K562 (cell line): ENCODE measurements at regions not wholly inside any gene's neighbourhood (a gene's known extent, or its start where the extent isn't known, plus 50 kb on each side); places are given as distances from the start of the nearest gene placed in this dataset.
A peak's percentile ranks its signal among the peaks of the same experiment; 100 is the strongest.

Experiments used
- ATF7 ChIP-seq: fragments of 450-650 bp; IDR thresholded peaks from 2 replicates; pipeline ENCODE4 v1.7.1; 2014; ENCODE audit warnings: mild to moderate bottlenecking, moderate library complexity
- CEBPB ChIP-seq: fragments of 450-650 bp; IDR thresholded peaks from 2 replicates; pipeline ENCODE4 v1.6.1; 2016; ENCODE audit warnings: missing genetic modification characterization, missing compliant biosample characterization
- CEBPG ChIP-seq, 3 experiments: fragments of 200-800 bp in 1 of 3; sonication (Bioruptor generic) in 1 of 3; sonication (generic) in 1 of 3; formaldehyde crosslinking in 1 of 3; IDR thresholded peaks in 2 of 3; conservative IDR thresholded peaks in 1 of 3; 2 replicates each; pipeline versions ENCODE4 v1.6.1 to v1.8.0; 2016 to 2022; ENCODE audit warnings: missing compliant biosample characterization in 2 of 3, missing genetic modification characterization in 2 of 3, mild to moderate bottlenecking in 1 of 3, missing genetic modification reagents in 1 of 3
- DMBX1 ChIP-seq: fragments of 250-450 bp; sonication (Bioruptor Pico); IDR thresholded peaks from 2 replicates; pipeline ENCODE4 v1.8.0; 2022; ENCODE audit warnings: inconsistent platforms, mild to moderate bottlenecking, moderate library complexity, borderline replicate concordance
- HNRNPL ChIP-seq: fragments of 200-400 bp; formaldehyde crosslinking; IDR thresholded peaks from 2 replicates; pipeline ENCODE4 v1.6.1; 2017; ENCODE audit warnings: low read depth, mild to moderate bottlenecking, low read length
- KAT8 ChIP-seq: fragments of 450-650 bp; IDR thresholded peaks from 2 replicates; pipeline ENCODE4 v1.6.1; 2016; ENCODE audit warnings: low read depth, mild to moderate bottlenecking
- KDM2B ChIP-seq: fragments of 250-450 bp; sonication (Bioruptor Pico); IDR thresholded peaks from 2 replicates; pipeline ENCODE4 v1.8.0; 2021; ENCODE audit warnings: mild to moderate bottlenecking, moderate library complexity
- KHSRP ChIP-seq: fragments of 450-650 bp; IDR thresholded peaks from 2 replicates; pipeline ENCODE4 v1.6.1; 2017
- KLF1 ChIP-seq: fragments of 450-650 bp; IDR thresholded peaks from 2 replicates; pipeline ENCODE4 v1.6.1; 2016; ENCODE audit warnings: missing genetic modification characterization, missing compliant biosample characterization
- MAFK ChIP-seq: IDR thresholded peaks from 2 replicates; pipeline ENCODE4 v1.6.1; 2011; ENCODE audit warnings: low read length, improper control_type of control experiment
- MYC ChIP-seq, 2 experiments: fragments of 250-450 bp in 1 of 2; sonication (Bioruptor Pico) in 1 of 2; IDR thresholded peaks; 2 replicates each; pipeline versions ENCODE4 v1.5.1 to v1.6.1; 2012 to 2021; ENCODE audit warnings: low read depth in 2 of 2, borderline replicate concordance in 1 of 2, improper control_type of control experiment in 1 of 2, low read length in 1 of 2, mild to moderate bottlenecking in 1 of 2, moderate library complexity in 1 of 2
- NEUROD1 ChIP-seq: fragments of 150-350 bp; IDR thresholded peaks from 2 replicates; pipeline ENCODE4 v1.6.1; 2014; ENCODE audit warnings: borderline replicate concordance, low read length, low read depth; ENCODE audit not compliant: partially characterized antibody
- NR2F6 ChIP-seq: fragments of 450-650 bp; formaldehyde crosslinking; IDR thresholded peaks from 2 replicates; pipeline ENCODE4 v1.4.0; 2020; ENCODE audit warnings: mild to moderate bottlenecking
- POLR2AphosphoS5 ChIP-seq: IDR thresholded peaks from 2 replicates; pipeline ENCODE4 v1.6.1; 2011; ENCODE audit warnings: mild to moderate bottlenecking, low read depth, low read length, moderate library complexity; ENCODE audit not compliant: control insufficient read depth, insufficient read depth
- POU5F1 ChIP-seq: fragments of 150-350 bp; IDR thresholded peaks from 2 replicates; pipeline ENCODE4 v1.6.1; 2014; ENCODE audit warnings: borderline replicate concordance, low read length, low read depth, mild to moderate bottlenecking; ENCODE audit not compliant: partially characterized antibody
- RB1 ChIP-seq: fragments of 450-650 bp; IDR thresholded peaks from 2 replicates; pipeline ENCODE4 v1.6.1; 2017; ENCODE audit warnings: low read depth, mild to moderate bottlenecking
- SRSF9 ChIP-seq: fragments of 200-400 bp; formaldehyde crosslinking; IDR thresholded peaks from 2 replicates; pipeline ENCODE4 v1.6.1; 2017; ENCODE audit warnings: low read depth, low read length, borderline replicate concordance
- ZNF408 ChIP-seq: fragments of 250-450 bp; sonication (Bioruptor Pico); IDR thresholded peaks from 2 replicates; pipeline ENCODE4 v1.4.0; 2020; ENCODE audit warnings: low read depth, mild to moderate bottlenecking, moderate library complexity
- ZNF644 ChIP-seq: fragments of 200-800 bp; sonication (Bioruptor generic); IDR thresholded peaks from 2 replicates; pipeline ENCODE4 v1.6.1; 2016; ENCODE audit warnings: low read depth, missing genetic modification characterization, missing compliant biosample characterization
- TF ChIP-seq, protein P1 (sequence below), 2 experiments: fragments of 450-650 bp in 1 of 2; sonication (generic) in 1 of 2; formaldehyde crosslinking in 1 of 2; IDR thresholded peaks in 1 of 2; conservative IDR thresholded peaks in 1 of 2; 2 replicates each; pipeline versions ENCODE4 v1.6.1 to v1.8.1; 2016 to 2023; ENCODE audit warnings: mild to moderate bottlenecking in 2 of 2, moderate library complexity in 2 of 2, inconsistent platforms in 1 of 2, missing genetic modification reagents in 1 of 2
- TF ChIP-seq, protein P2 (sequence below): sonication (generic); formaldehyde crosslinking; IDR thresholded peaks from 2 replicates; pipeline ENCODE4 v1.8.1; 2023; ENCODE audit warnings: mild to moderate bottlenecking, missing genetic modification reagents

DNA sequence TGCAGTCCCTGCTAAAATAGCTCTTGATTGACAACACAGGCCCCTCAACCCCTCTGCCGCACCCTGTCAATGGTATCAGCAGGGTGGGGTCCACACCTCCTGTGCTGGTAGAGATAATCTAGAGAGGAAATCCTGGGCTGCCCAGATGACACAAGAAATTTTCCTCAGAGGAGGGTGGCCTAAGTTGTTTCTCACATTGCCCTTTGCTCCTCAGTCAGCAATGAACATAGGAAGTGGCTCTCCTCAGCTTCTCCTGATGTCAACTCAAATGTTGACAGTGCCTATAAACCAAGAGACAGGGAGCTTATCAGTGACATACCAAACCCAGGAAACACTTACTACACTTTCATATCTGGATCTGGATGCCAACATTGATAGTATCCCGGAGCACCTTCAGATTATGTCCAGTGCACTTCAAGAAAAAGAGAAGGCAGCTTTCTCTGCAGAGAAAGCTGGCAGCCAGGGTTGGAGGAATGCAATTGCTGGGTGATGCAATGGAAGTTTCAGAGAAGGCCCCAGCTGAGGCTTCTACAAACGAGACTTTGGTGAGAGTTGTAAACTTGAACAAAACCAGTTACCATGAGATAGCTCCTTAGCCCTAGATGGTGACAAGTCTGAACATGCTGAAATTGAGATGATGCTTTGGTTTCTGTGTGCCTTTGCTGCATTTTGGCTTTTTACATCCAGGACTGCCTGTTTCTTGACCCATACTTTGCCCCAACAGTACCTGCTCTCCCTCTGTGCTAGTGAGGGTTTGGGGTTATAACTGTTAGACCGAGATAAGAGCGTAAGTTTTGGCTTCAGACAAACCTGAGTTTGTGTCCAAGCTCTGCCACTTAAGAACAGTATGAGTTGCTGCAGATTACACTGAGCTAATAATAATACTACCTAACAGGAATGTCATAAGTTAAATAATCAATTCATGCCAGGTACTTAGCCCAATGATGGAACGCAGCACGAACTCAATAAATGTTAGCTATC, 183.5 kb downstream of the NUAK1 start (continued):
- TF ChIP-seq NEUROD1 = no peak
- TF ChIP-seq KAT8 = no peak
- TF ChIP-seq CEBPB (tag) = peak; percentile 75
- no peak for TF ChIP-seq MAFK
- TF ChIP-seq NR2F6 (CRISPR knock-in tag) = no peak
- no peak for TF ChIP-seq SRSF9
- no peak for TF ChIP-seq KDM2B (CRISPR knock-in tag)
- no peak for TF ChIP-seq HNRNPL
- TF ChIP-seq ATF7 = peak; percentile 21; the same call in 1 of the 2 replicates
- TF ChIP-seq ZNF644 = no peak
- TF ChIP-seq, protein P1, sequence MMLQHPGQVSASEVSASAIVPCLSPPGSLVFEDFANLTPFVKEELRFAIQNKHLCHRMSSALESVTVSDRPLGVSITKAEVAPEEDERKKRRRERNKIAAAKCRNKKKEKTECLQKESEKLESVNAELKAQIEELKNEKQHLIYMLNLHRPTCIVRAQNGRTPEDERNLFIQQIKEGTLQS (IDR thresholded peaks at IDR 0.05) = peak; percentile 86
- TF ChIP-seq, protein P1 (CRISPR knock-in tag; conservative IDR thresholded peaks at IDR 0.05) = no peak
- no peak for TF ChIP-seq DMBX1 (CRISPR knock-in tag)
- TF ChIP-seq POU5F1 = no peak
- TF ChIP-seq RB1 = no peak
- TF ChIP-seq ZNF408 (CRISPR knock-in tag) = no peak
- TF ChIP-seq MYC (IDR thresholded peaks at IDR 0.05; ENCODE audit: low read depth, low read length) = no peak
- no peak for TF ChIP-seq MYC (CRISPR knock-in tag; IDR thresholded peaks at IDR 0.05; ENCODE audit: borderline replicate concordance, low read depth)
- TF ChIP-seq KHSRP = no peak
- TF ChIP-seq, protein P2, sequence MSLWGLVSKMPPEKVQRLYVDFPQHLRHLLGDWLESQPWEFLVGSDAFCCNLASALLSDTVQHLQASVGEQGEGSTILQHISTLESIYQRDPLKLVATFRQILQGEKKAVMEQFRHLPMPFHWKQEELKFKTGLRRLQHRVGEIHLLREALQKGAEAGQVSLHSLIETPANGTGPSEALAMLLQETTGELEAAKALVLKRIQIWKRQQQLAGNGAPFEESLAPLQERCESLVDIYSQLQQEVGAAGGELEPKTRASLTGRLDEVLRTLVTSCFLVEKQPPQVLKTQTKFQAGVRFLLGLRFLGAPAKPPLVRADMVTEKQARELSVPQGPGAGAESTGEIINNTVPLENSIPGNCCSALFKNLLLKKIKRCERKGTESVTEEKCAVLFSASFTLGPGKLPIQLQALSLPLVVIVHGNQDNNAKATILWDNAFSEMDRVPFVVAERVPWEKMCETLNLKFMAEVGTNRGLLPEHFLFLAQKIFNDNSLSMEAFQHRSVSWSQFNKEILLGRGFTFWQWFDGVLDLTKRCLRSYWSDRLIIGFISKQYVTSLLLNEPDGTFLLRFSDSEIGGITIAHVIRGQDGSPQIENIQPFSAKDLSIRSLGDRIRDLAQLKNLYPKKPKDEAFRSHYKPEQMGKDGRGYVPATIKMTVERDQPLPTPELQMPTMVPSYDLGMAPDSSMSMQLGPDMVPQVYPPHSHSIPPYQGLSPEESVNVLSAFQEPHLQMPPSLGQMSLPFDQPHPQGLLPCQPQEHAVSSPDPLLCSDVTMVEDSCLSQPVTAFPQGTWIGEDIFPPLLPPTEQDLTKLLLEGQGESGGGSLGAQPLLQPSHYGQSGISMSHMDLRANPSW (CRISPR knock-in tag) = no peak
- no peak for TF ChIP-seq CEBPG (CRISPR knock-in tag; IDR thresholded peaks at IDR 0.05)
- TF ChIP-seq CEBPG (tag; conservative IDR thresholded peaks at IDR 0.05 in 1 of 2, IDR thresholded peaks at IDR 0.05 in 1 of 2) = peak; percentile 68 to 75; a peak in 3 of 4 replicates
- TF ChIP-seq POLR2AphosphoS5 = peak; percentile 28; the same call in 1 of the 2 replicates
- 0 out of 2 replicates have a peak, but pooled peaks have one; percentile 28 for TF ChIP-seq KLF1 (tag)
